Chondrocyte (in vitro differentiated cells): ENCODE measurements at regions not wholly inside any gene's neighbourhood (a gene's known extent, or its start where the extent isn't known, plus 50 kb on each side); places are given as distances from the start of the nearest gene placed in this dataset.
"Not testable (repeated sequence)": the region's sequence is repeated elsewhere in the genome, so short reads cannot be mapped to it uniquely, and the experiment has no call there.

Source experiments
- DNase-seq: peaks from one replicate; pipeline ENCODE4 v3.0.0; 2021; ENCODE audit warnings: mixed read lengths, low spot score
- H3K27ac Mint-ChIP-seq: one replicate; pipeline ENCODE4 v1.8.0; 2021; ENCODE audit warnings: mild to moderate bottlenecking, moderate library complexity, mixed read lengths; ENCODE audit not compliant: unreplicated experiment
- H3K27me3 Mint-ChIP-seq: 2 replicates; pipeline ENCODE4 v1.8.0; 2021; ENCODE audit warnings: low read depth, mixed read lengths
- H3K36me3 Mint-ChIP-seq: 2 replicates; pipeline ENCODE4 v1.8.0; 2021; ENCODE audit warnings: low read depth, mixed read lengths
- H3K4me1 Mint-ChIP-seq: 2 replicates; pipeline ENCODE4 v1.8.0; 2021; ENCODE audit warnings: low read depth, mild to moderate bottlenecking, mixed read lengths
- H3K4me3 Mint-ChIP-seq: one replicate; pipeline ENCODE4 v1.8.0; 2021; ENCODE audit warnings: mild to moderate bottlenecking, moderate library complexity, mixed read lengths; ENCODE audit not compliant: unreplicated experiment
- H3K9me3 Mint-ChIP-seq: 2 replicates; pipeline ENCODE4 v1.8.0; 2021; ENCODE audit warnings: low read depth, mixed read lengths
- CTCF ChIP-seq: fragments of 200-600 bp; sonication (generic); IDR thresholded peaks from 2 replicates; pipeline ENCODE4 v1.5.0; 2021; ENCODE audit warnings: antibody characterized with exemption, mild to moderate bottlenecking, moderate library complexity

GRCh38 chr21:14290576-14290975, 74.6 kb downstream of the RBM11 start:
- Mint-ChIP-seq H3K9me3 (peaks cover 2% of the 10 kb centered on the region), H3K36me3 (no peaks in the 10 kb centered on the region), H3K4me1 (no peaks in the 10 kb centered on the region), H3K27ac (no peak overlapping the region), H3K27me3 (peaks cover 3% of the 10 kb centered on the region), H3K4me3 (no peak overlapping the region)
- no peak for DNase-seq
- no peak for TF ChIP-seq CTCF

GRCh38 chr21:14288922-14289321, 73.0 kb downstream of the RBM11 start:
- H3K27me3 Mint-ChIP-seq: peaks cover 3% of the 10 kb centered on the region
- no peak for TF ChIP-seq CTCF
- no peaks in the 10 kb centered on the region for H3K9me3 Mint-ChIP-seq
- H3K4me1 Mint-ChIP-seq: no peaks in the 10 kb centered on the region
- DNase-seq: no peak
- H3K27ac Mint-ChIP-seq: no peak overlapping the region
- H3K4me3 Mint-ChIP-seq: no peak overlapping the region
- H3K36me3 Mint-ChIP-seq: no peaks in the 10 kb centered on the region

DNA sequence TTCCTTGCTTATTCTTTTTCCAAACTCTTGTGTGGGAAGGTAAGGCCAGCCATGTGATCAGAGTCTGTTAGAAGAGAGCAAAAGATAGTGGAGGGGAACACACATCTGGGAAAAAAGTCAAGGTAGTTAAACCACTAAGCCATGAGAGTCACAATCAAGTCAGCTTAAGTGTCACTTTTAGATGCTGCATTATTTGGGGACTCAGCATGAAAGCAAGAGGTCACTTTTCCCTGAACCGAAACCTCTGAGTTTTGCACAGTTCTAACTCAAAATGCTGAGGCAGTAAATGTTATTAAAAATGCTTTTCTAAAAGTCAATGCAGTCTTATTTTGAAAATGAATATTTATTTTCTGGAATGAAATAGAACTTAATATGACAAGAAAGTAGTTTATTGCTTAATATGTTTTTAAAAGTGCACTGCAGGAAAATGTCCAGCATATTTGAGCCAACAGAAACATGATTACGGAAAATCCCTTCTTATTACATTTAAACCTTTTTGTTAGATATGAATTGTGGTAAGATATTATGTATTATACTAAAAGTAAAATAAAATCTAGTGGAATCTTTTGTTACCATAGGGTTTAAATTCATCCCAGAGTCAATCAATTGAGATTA, 69.3 kb downstream of the RBM11 start:
- Mint-ChIP-seq H3K4me1 (no peaks in the 10 kb centered on the region), H3K9me3 (no peaks in the 10 kb centered on the region), H3K27ac (no peak overlapping the region), H3K36me3 (no peaks in the 10 kb centered on the region), H3K4me3 (no peak overlapping the region), H3K27me3 (peaks cover 14% of the 10 kb centered on the region)
- no peak for DNase-seq
- TF ChIP-seq CTCF: no peak

DNA sequence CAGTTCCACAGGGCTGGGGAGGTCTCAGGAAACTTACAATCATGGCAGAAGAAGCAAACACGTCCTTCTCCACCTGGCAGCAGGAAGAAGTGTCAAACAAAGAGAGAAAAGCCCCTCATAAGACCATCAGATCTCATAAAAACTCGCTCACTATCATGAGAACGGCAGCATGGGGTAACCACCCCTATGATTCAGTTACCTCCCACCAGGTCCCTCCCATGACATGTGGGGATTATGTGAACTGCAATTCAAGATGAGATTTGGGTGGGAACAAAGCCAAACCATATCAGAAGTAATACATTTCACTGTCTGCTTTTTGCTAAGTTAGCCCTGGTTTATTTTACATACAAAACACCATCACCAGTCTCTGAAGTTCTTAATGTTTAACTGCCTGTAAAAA, 68.5 kb downstream of the RBM11 start:
- Mint-ChIP-seq H3K27ac (no peak overlapping the region), H3K9me3 (no peaks in the 10 kb centered on the region), H3K27me3 (peaks cover 17% of the 10 kb centered on the region), H3K36me3 (no peaks in the 10 kb centered on the region), H3K4me3 (no peak overlapping the region), H3K4me1 (no peaks in the 10 kb centered on the region)
- no peak for TF ChIP-seq CTCF
- no peak for DNase-seq

DNA sequence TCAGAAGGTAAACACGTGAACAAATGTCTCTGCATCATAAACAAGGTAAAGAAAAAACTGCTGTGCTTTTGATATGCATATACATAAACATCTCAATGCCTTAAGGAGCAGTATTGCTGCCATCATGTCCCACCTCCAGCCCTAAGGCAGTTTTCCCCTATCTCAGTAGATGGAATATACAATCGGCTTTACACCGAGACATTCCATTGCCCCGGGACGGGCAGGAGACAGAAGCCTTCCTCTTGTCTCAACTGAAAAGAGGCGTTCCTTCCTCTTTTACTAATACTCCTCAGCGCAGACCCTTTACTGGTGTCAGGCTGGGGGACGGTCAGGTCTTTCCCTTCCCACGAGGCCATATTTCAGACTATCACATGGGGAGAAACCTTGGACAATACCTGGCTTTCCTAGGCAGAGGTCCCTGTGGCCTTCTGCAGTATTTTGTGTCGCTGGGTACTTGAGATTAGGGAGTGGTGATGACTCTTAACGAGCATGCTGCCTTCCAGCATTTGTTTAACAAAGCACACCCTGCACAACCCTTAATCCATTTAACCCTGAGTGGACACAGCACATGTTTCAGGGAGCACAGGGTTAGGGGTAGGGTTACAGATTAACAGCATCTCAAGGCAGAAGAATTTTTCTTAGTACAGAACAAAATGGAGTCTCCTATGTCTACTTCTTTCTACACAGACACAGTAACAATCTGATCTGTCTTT, 65.4 kb downstream of the RBM11 start:
- H3K27me3 Mint-ChIP-seq: peaks cover 20% of the 10 kb centered on the region
- not testable (repeated sequence) for DNase-seq, H3K4me3 Mint-ChIP-seq, H3K36me3 Mint-ChIP-seq, H3K27ac Mint-ChIP-seq, H3K4me1 Mint-ChIP-seq, H3K9me3 Mint-ChIP-seq
